A673 (cell line): ENCODE measurements at regions not wholly inside any gene's neighbourhood (a gene's known extent, or its start where the extent isn't known, plus 50 kb on each side); places are given as distances from the start of the nearest gene placed in this dataset.

Source experiments
- EZH2 ChIP-seq: fragments of 200-600 bp; sonication (generic); IDR thresholded peaks from 2 replicates; pipeline ENCODE4 v1.6.1; 2017; ENCODE audit warnings: borderline replicate concordance, low read depth, mild to moderate bottlenecking, mixed read lengths, antibody characterized with exemption, low read length; ENCODE audit not compliant: poor library complexity, severe bottlenecking
- TF ChIP-seq, protein P1 (sequence below): fragments of 300-800, 200-600 bp; sonication (generic); conservative IDR thresholded peaks from 2 replicates; pipeline ENCODE4 v1.5.1; 2017; ENCODE audit warnings: low read depth, mild to moderate bottlenecking, antibody characterized with exemption, low read length, moderate library complexity, mixed read lengths

DNA sequence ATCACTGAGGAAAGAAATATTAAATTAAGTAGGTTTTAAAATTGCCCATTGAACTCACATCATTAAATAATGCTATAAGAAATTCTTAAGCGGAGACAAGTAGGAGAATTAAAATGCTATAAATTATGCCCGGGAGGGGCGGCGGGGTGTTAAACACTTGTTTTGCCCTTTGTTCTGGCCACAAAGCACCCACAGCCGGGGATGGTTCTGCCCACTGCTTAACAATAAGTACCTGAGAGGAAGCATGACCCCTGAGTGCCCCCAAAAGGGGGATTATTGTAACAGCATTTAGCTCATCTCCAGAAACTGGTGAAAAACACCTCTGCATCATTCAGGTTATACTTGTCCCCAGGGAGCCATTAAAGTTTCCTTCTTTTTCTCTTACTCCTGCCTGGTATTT, 332.7 kb upstream of the POU3F3 start:
- TF ChIP-seq EZH2 = no peak
- TF ChIP-seq, protein P1, sequence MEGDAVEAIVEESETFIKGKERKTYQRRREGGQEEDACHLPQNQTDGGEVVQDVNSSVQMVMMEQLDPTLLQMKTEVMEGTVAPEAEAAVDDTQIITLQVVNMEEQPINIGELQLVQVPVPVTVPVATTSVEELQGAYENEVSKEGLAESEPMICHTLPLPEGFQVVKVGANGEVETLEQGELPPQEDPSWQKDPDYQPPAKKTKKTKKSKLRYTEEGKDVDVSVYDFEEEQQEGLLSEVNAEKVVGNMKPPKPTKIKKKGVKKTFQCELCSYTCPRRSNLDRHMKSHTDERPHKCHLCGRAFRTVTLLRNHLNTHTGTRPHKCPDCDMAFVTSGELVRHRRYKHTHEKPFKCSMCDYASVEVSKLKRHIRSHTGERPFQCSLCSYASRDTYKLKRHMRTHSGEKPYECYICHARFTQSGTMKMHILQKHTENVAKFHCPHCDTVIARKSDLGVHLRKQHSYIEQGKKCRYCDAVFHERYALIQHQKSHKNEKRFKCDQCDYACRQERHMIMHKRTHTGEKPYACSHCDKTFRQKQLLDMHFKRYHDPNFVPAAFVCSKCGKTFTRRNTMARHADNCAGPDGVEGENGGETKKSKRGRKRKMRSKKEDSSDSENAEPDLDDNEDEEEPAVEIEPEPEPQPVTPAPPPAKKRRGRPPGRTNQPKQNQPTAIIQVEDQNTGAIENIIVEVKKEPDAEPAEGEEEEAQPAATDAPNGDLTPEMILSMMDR = no peak
